ENCODE measurements at regions not wholly inside any gene's neighbourhood (a gene's known extent, or its start where the extent isn't known, plus 50 kb on each side); places are given as distances from the start of the nearest gene placed in this dataset.

GRCh38 chr12:91753649-91754048, 392.0 kb downstream of the BTG1 start:
- H3K27me3 ChIP-seq, result no peaks in the 10 kb centered on the region
- no peaks in the 10 kb centered on the region for H3K9me3 ChIP-seq
- no peak overlapping the region for H3K9ac ChIP-seq (ENCODE audit: low read depth in 2 of 2, low read length in 2 of 2)
- H3K36me3 ChIP-seq, result no peaks in the 10 kb centered on the region
- no peak for TF ChIP-seq CTCF (IDR thresholded peaks at IDR 0.05)
- no peak overlapping the region for H3K27ac ChIP-seq
- intact Hi-C loops (cut with DNase I), result no loop called here
- no peak overlapping the region for H3K4me3 ChIP-seq
- no peak for DNase-seq
- no peaks in the 10 kb centered on the region for H3K4me1 ChIP-seq

- intact Hi-C loops (cut with DNase I), result no loop called here
- no peaks in the 10 kb centered on the region for H3K4me1 ChIP-seq
- no peak for TF ChIP-seq CTCF (IDR thresholded peaks at IDR 0.05)
- no peak overlapping the region for H3K27ac ChIP-seq
- no peaks in the 10 kb centered on the region for H3K36me3 ChIP-seq
- H3K4me3 ChIP-seq, result no peak overlapping the region
- no peak for DNase-seq
- no peak overlapping the region for H3K9ac ChIP-seq (ENCODE audit: low read depth in 2 of 2, low read length in 2 of 2)
- H3K9me3 ChIP-seq, result no peaks in the 10 kb centered on the region
- H3K27me3 ChIP-seq, result no peaks in the 10 kb centered on the region
Observed at GRCh38 chr12:91746976-91747375, 398.7 kb downstream of the BTG1 start.

- H3K9me3 ChIP-seq, result no peaks in the 10 kb centered on the region
- TF ChIP-seq CTCF (IDR thresholded peaks at IDR 0.05), result no peak
- no peak for DNase-seq
- H3K9ac ChIP-seq (ENCODE audit: low read depth in 2 of 2, low read length in 2 of 2), result no peak overlapping the region
- no peaks in the 10 kb centered on the region for H3K4me1 ChIP-seq
- no peak overlapping the region for H3K4me3 ChIP-seq
- intact Hi-C loops (cut with DNase I), result no loop called here
- no peak overlapping the region for H3K27ac ChIP-seq
- H3K27me3 ChIP-seq, result no peaks in the 10 kb centered on the region
- H3K36me3 ChIP-seq, result no peaks in the 10 kb centered on the region
Observed at GRCh38 chr12:91744597-91744996, 401.0 kb downstream of the BTG1 start.

GRCh38 chr12:91743704-91744321, 401.8 kb downstream of the BTG1 start:
- no peaks in the 10 kb centered on the region for H3K27me3 ChIP-seq
- no peak for TF ChIP-seq CTCF (IDR thresholded peaks at IDR 0.05)
- no peak overlapping the region for H3K27ac ChIP-seq
- intact Hi-C loops (cut with DNase I), result no loop called here
- H3K36me3 ChIP-seq, result no peaks in the 10 kb centered on the region
- no peak overlapping the region for H3K9ac ChIP-seq (ENCODE audit: low read depth in 2 of 2, low read length in 2 of 2)
- DNase-seq, result no peak
- no peaks in the 10 kb centered on the region for H3K4me1 ChIP-seq
- H3K4me3 ChIP-seq, result no peak overlapping the region
- H3K9me3 ChIP-seq, result no peaks in the 10 kb centered on the region

GRCh38 chr12:91743280-91743679, 402.4 kb downstream of the BTG1 start:
- TF ChIP-seq CTCF (IDR thresholded peaks at IDR 0.05), result no peak
- no peaks in the 10 kb centered on the region for H3K27me3 ChIP-seq

More at GRCh38 chr12:91743280-91743679, 402.4 kb downstream of the BTG1 start:
- H3K36me3 ChIP-seq, result no peaks in the 10 kb centered on the region
- no peaks in the 10 kb centered on the region for H3K4me1 ChIP-seq
- no peaks in the 10 kb centered on the region for H3K9me3 ChIP-seq
- H3K4me3 ChIP-seq, result no peak overlapping the region
- H3K27ac ChIP-seq, result no peak overlapping the region
- no peak for DNase-seq
- H3K9ac ChIP-seq (ENCODE audit: low read depth in 2 of 2, low read length in 2 of 2), result no peak overlapping the region
- intact Hi-C loops (cut with DNase I), result no loop called here

All from colonic mucosa (tissue), 4 donors.